Kidney (tissue), 13 donors: ENCODE measurements at regions not wholly inside any gene's neighbourhood (a gene's known extent, or its start where the extent isn't known, plus 50 kb on each side); places are given as distances from the start of the nearest gene placed in this dataset.

Source experiments
- DNase-seq, 5 donors: peaks; one replicate each; pipeline ENCODE4 v3.0.0-alpha.2; 2013 to 2020
- FAIRE-seq: peaks from 2 replicates; lab custom pipeline; 2012; peaks lifted over from hg19 to GRCh38; lab: Jason Lieb, UNC
- H3K27ac ChIP-seq, 2 donors: one replicate each; pipeline ENCODE4 v1.7.0; 2013; ENCODE audit warnings: low read depth in 2 of 2, low read length in 2 of 2, inconsistent platforms in 1 of 2
- H3K27me3 ChIP-seq: one replicate; pipeline ENCODE4 v1.7.1; 2013; ENCODE audit warnings: low read length, inconsistent platforms; ENCODE audit not compliant: control insufficient read depth, insufficient read depth
- H3K36me3 ChIP-seq, 3 donors: one replicate each; pipeline versions ENCODE4 v1.7.0 to v1.7.1; 2013; ENCODE audit warnings: low read length in 3 of 3, control low read depth in 1 of 3, inconsistent platforms in 1 of 3; ENCODE audit not compliant: insufficient read depth in 3 of 3, control insufficient read depth in 2 of 3
- H3K4me1 ChIP-seq, 3 donors: one replicate each; pipeline versions ENCODE4 v1.7.0 to v1.7.1; 2013; ENCODE audit warnings: low read length in 3 of 3, inconsistent platforms in 1 of 3, low read depth in 1 of 3; ENCODE audit not compliant: control insufficient read depth in 2 of 3, insufficient read depth in 2 of 3
- H3K4me3 ChIP-seq, 3 donors: one replicate each; pipeline versions ENCODE4 v1.7.0 to v1.8.1; 2013; ENCODE audit warnings: low read length in 3 of 3, control low read depth in 1 of 3, inconsistent platforms in 1 of 3
- H3K9ac ChIP-seq, 3 donors: one replicate each; pipeline versions ENCODE4 v1.7.0 to v1.7.1; 2013; ENCODE audit warnings: low read length in 3 of 3, control low read depth in 1 of 3, inconsistent platforms in 1 of 3
- H3K9me3 ChIP-seq, 3 donors: one replicate each; pipeline versions ENCODE4 v1.7.0 to v1.7.1; 2013; ENCODE audit warnings: low read length in 3 of 3, control low read depth in 1 of 3, inconsistent platforms in 1 of 3; ENCODE audit not compliant: control insufficient read depth in 2 of 3, insufficient read depth in 1 of 3
- CTCF ChIP-seq: IDR thresholded peaks from 3 replicates; pipeline ENCODE4 v1.5.1; 2012; ENCODE audit warnings: mild to moderate bottlenecking, moderate library complexity, borderline replicate concordance; ENCODE audit not compliant: insufficient read depth; ENCODE audit errors: extremely low read depth
- intact Hi-C: fragments of 100-400 bp; cut with DNase I; formaldehyde crosslinking; loops from one replicate; pipeline ENCODE4 v1.11.1; 2022
- donor health status: control.
- donor health status: control.
- donor health status: control.
- donor health status: control.
- donor health status: control.
- donor health status: DM: yes; HTN: yes; CAD: no.
- donor health status: Normal renal cell carcinoma (clear cell type).

GRCh38 chr5:114191441-114191840, 170.4 kb upstream of the KCNN2 start:
- Histone ChIP-seq H3K4me3 (no peak overlapping the region), H3K27me3 (no peaks in the 10 kb centered on the region), H3K27ac (no peak overlapping the region), H3K36me3 (no peaks in the 10 kb centered on the region), H3K9me3 (no peaks in the 10 kb centered on the region), H3K4me1 (no peaks in the 10 kb centered on the region), H3K9ac (no peak overlapping the region)
- TF ChIP-seq CTCF = no peak
- DNase-seq = no peak
- intact Hi-C loops = no loop called here
- no peak for FAIRE-seq

GRCh38 chr5:114192108-114192507, 169.8 kb upstream of the KCNN2 start:
- H3K27ac ChIP-seq = no peak overlapping the region
- TF ChIP-seq CTCF = no peak
- no peak overlapping the region for H3K9ac ChIP-seq
- no peaks in the 10 kb centered on the region for H3K27me3 ChIP-seq
- DNase-seq = no peak
- no peaks in the 10 kb centered on the region for H3K36me3 ChIP-seq
- no peak overlapping the region for H3K4me3 ChIP-seq
- intact Hi-C loops = no loop called here
- H3K4me1 ChIP-seq = no peaks in the 10 kb centered on the region
- no peaks in the 10 kb centered on the region for H3K9me3 ChIP-seq
- no peak for FAIRE-seq

GRCh38 chr5:114201332-114201731, 160.5 kb upstream of the KCNN2 start:
- DNase-seq (no peak), FAIRE-seq (no peak)
- Histone ChIP-seq H3K36me3 (no peaks in the 10 kb centered on the region), H3K9me3 (no peaks in the 10 kb centered on the region), H3K4me3 (no peak overlapping the region), H3K27ac (no peak overlapping the region), H3K9ac (no peak overlapping the region), H3K4me1 (no peaks in the 10 kb centered on the region), H3K27me3 (no peaks in the 10 kb centered on the region)
- no peak for TF ChIP-seq CTCF
- intact Hi-C loops = no loop called here

GRCh38 chr5:114204923-114205322, 156.9 kb upstream of the KCNN2 start:
- Histone ChIP-seq H3K27me3 (no peaks in the 10 kb centered on the region), H3K4me3 (no peak overlapping the region), H3K4me1 (no peaks in the 10 kb centered on the region), H3K27ac (no peak overlapping the region), H3K9ac (no peak overlapping the region), H3K9me3 (no peaks in the 10 kb centered on the region), H3K36me3 (no peaks in the 10 kb centered on the region)
- DNase-seq (no peak), FAIRE-seq (no peak)
- intact Hi-C loops = no loop called here
- TF ChIP-seq CTCF = no peak
